Naive thymus-derived CD4-positive, alpha-beta T cell (primary cell): ENCODE measurements at regions not wholly inside any gene's neighbourhood (a gene's known extent, or its start where the extent isn't known, plus 50 kb on each side); places are given as distances from the start of the nearest gene placed in this dataset.
"Not testable (repeated sequence)": the region's sequence is repeated elsewhere in the genome, so short reads cannot be mapped to it uniquely, and the experiment has no call there.

Experiments used
- ATAC-seq: fragments of 150-1000 bp; cut with Tn5 transposase; 2 replicates; pipeline ENCODE4 v1.10.0; 2021; ENCODE audit warnings: mild to moderate bottlenecking, moderate library complexity
- CTCF ChIA-PET: fragments of 350-600 bp; sonication (Branson Sonifier 250); formaldehyde crosslinking; loops from one replicate; lab custom pipeline; 2021; ENCODE audit warnings: antibody characterized with exemption; lab: Charles Lee
- POLR2A ChIA-PET: fragments of 350-600 bp; sonication (Branson Sonifier 250); formaldehyde crosslinking; loops from one replicate; lab custom pipeline; 2021; ENCODE audit warnings: antibody characterized with exemption, inconsistent platforms; lab: Charles Lee
- DNase-seq, 9 donors: peaks; one replicate each; pipeline versions ENCODE4 v3.0.0 to v3.0.0-alpha.2; 2020 to 2022; ENCODE audit warnings: mixed read lengths in 1 of 9
- H3K27ac ChIP-seq: one replicate; pipeline ENCODE4 v1.7.0; 2013; ENCODE audit warnings: mild to moderate bottlenecking, low read depth, low read length, moderate library complexity
- H3K27me3 ChIP-seq, 2 donors: one replicate each; pipeline ENCODE4 v1.7.0; 2013; ENCODE audit warnings: low read length in 2 of 2, mild to moderate bottlenecking in 2 of 2, moderate library complexity in 2 of 2; ENCODE audit not compliant: control insufficient read depth in 2 of 2, insufficient read depth in 2 of 2
- H3K36me3 ChIP-seq, 3 experiments: 1 replicate in 2 of 3; 2 replicates in 1 of 3; pipeline ENCODE4 v1.7.0; 2013; ENCODE audit warnings: low read length in 3 of 3, mild to moderate bottlenecking in 3 of 3, moderate library complexity in 1 of 3; ENCODE audit not compliant: insufficient read depth in 3 of 3, control insufficient read depth in 2 of 3
- H3K4me1 ChIP-seq, 2 donors: one replicate each; pipeline ENCODE4 v1.7.0; 2013; ENCODE audit warnings: low read length in 2 of 2, mild to moderate bottlenecking in 2 of 2, moderate library complexity in 1 of 2; ENCODE audit not compliant: control insufficient read depth in 2 of 2, insufficient read depth in 2 of 2
- H3K4me3 ChIP-seq: 2 replicates; pipeline ENCODE4 v1.7.0; 2013; ENCODE audit warnings: mild to moderate bottlenecking, low read length
- H3K9me3 ChIP-seq, 3 experiments: 1 replicate in 2 of 3; 2 replicates in 1 of 3; pipeline ENCODE4 v1.7.0; 2013; ENCODE audit warnings: low read length in 3 of 3; ENCODE audit not compliant: control insufficient read depth in 2 of 3
- H3K27ac Mint-ChIP-seq, 9 donors: one replicate each; pipeline ENCODE4 v1.8.0; 2020 to 2022; ENCODE audit warnings: mixed read lengths in 9 of 9, mild to moderate bottlenecking in 8 of 9, moderate library complexity in 5 of 9, inconsistent platforms in 2 of 9
- H3K27me3 Mint-ChIP-seq, 5 donors: one replicate each; pipeline ENCODE4 v1.8.0; 2021 to 2022; ENCODE audit warnings: mixed read lengths in 5 of 5, mild to moderate bottlenecking in 1 of 5
- H3K36me3 Mint-ChIP-seq, 5 donors: one replicate each; pipeline ENCODE4 v1.8.0; 2020 to 2022; ENCODE audit warnings: mixed read lengths in 5 of 5, mild to moderate bottlenecking in 3 of 5, inconsistent platforms in 1 of 5
- H3K4me1 Mint-ChIP-seq, 7 donors: one replicate each; pipeline ENCODE4 v1.8.0; 2020 to 2022; ENCODE audit warnings: mixed read lengths in 7 of 7, mild to moderate bottlenecking in 3 of 7, inconsistent platforms in 1 of 7
- H3K4me3 Mint-ChIP-seq, 10 donors: one replicate each; pipeline ENCODE4 v1.8.0; 2020 to 2022; ENCODE audit warnings: mild to moderate bottlenecking in 10 of 10, mixed read lengths in 10 of 10, moderate library complexity in 6 of 10, inconsistent platforms in 2 of 10
- H3K9me3 Mint-ChIP-seq, 11 donors: one replicate each; pipeline ENCODE4 v1.8.0; 2020 to 2022; ENCODE audit warnings: mixed read lengths in 11 of 11, mild to moderate bottlenecking in 4 of 11, inconsistent platforms in 1 of 11, moderate library complexity in 1 of 11
- intact Hi-C, 2 donors: fragments of 100-400 bp; cut with micrococcal nuclease; formaldehyde crosslinking; loops; one replicate each; pipeline ENCODE4 v1.15.1; 2023

GRCh38 chr13:22859411-22859810 lies 321.4 kb upstream of the SGCG start:
- H3K9me3 ChIP-seq, ATAC-seq, H3K9me3 Mint-ChIP-seq, H3K27ac Mint-ChIP-seq, H3K4me1 ChIP-seq, H3K27me3 Mint-ChIP-seq, H3K27me3 ChIP-seq, H3K4me3 ChIP-seq, intact Hi-C loops, H3K4me3 Mint-ChIP-seq, H3K36me3 ChIP-seq, H3K27ac ChIP-seq, H3K36me3 Mint-ChIP-seq, DNase-seq, H3K4me1 Mint-ChIP-seq, POLR2A ChIA-PET: not testable (repeated sequence)
- CTCF ChIA-PET, result interaction anchor here (0.7 kb wide), 1 partner anchor 58 kb away, joined by 3 read pairs; no protein-coding TSS in a partner anchor

- intact Hi-C loops, result no loop called here
- no peak overlapping the region for H3K4me3 Mint-ChIP-seq
These were observed 318.8 kb upstream of the SGCG start for GRCh38 chr13:22861958-22862466.

GRCh38 chr13:22862478-22862877 lies 318.3 kb upstream of the SGCG start:
- intact Hi-C loops, result no loop called here
- Mint-ChIP-seq H3K4me1 (no peaks in the 10 kb centered on the region), H3K4me3 (no peak overlapping the region), H3K27me3 (no peaks in the 10 kb centered on the region), H3K27ac (no peak overlapping the region), H3K9me3 (peaks cover 0 to 6% (median 0%) of the 10 kb centered on the region in 11 donors), H3K36me3 (no peaks in the 10 kb centered on the region)
- no peaks in the 10 kb centered on the region for H3K4me1 ChIP-seq
- ChIA-PET POLR2A (no interaction called here), CTCF (no interaction called here)
- no peaks in the 10 kb centered on the region for H3K9me3 ChIP-seq
- DNase-seq (no peak), ATAC-seq (no peak)
- H3K27me3 ChIP-seq, result no peaks in the 10 kb centered on the region
- no peak overlapping the region for H3K27ac ChIP-seq
- no peaks in the 10 kb centered on the region for H3K36me3 ChIP-seq
- H3K4me3 ChIP-seq, result no peak overlapping the region

More at GRCh38 chr13:22861958-22862466, 318.8 kb upstream of the SGCG start:
- Histone ChIP-seq H3K27ac (no peak overlapping the region), H3K4me1 (no peaks in the 10 kb centered on the region), H3K36me3 (no peaks in the 10 kb centered on the region), H3K27me3 (no peaks in the 10 kb centered on the region), H3K9me3 (no peaks in the 10 kb centered on the region), H3K4me3 (no peak overlapping the region)
- Mint-ChIP-seq H3K4me1 (no peaks in the 10 kb centered on the region), H3K27ac (no peak overlapping the region), H3K27me3 (no peaks in the 10 kb centered on the region), H3K36me3 (no peaks in the 10 kb centered on the region), H3K9me3 (peaks cover 0 to 6% (median 0%) of the 10 kb centered on the region in 11 donors)
- ChIA-PET POLR2A (no interaction called here), CTCF (no interaction called here)
- DNase-seq (no peak), ATAC-seq (no peak)

GRCh38 chr13:22866221-22866620 lies 314.6 kb upstream of the SGCG start:
- Histone ChIP-seq H3K4me3 (no peak overlapping the region), H3K27me3 (no peaks in the 10 kb centered on the region), H3K9me3 (no peaks in the 10 kb centered on the region), H3K4me1 (no peaks in the 10 kb centered on the region), H3K27ac (no peak overlapping the region), H3K36me3 (no peaks in the 10 kb centered on the region)
- intact Hi-C loops, result no loop called here
- Mint-ChIP-seq H3K4me3 (no peak overlapping the region), H3K9me3 (peaks cover 0 to 9% (median 0%) of the 10 kb centered on the region in 11 donors), H3K27me3 (no peaks in the 10 kb centered on the region), H3K27ac (no peak overlapping the region), H3K4me1 (no peaks in the 10 kb centered on the region), H3K36me3 (no peaks in the 10 kb centered on the region)
- ATAC-seq (no peak), DNase-seq (no peak)
- POLR2A ChIA-PET, result no interaction called here
- CTCF ChIA-PET, result no interaction called here

- intact Hi-C loops, result no loop called here
- peaks cover 0 to 22% (median 5%) of the 10 kb centered on the region in 11 donors for H3K9me3 Mint-ChIP-seq
- DNase-seq, result no peak
- no peak overlapping the region for H3K4me3 Mint-ChIP-seq
- H3K27ac Mint-ChIP-seq, result no peak overlapping the region
- Histone ChIP-seq H3K36me3 (no peaks in the 10 kb centered on the region), H3K9me3 (no peaks in the 10 kb centered on the region), H3K27me3 (no peaks in the 10 kb centered on the region), H3K4me1 (no peaks in the 10 kb centered on the region), H3K27ac (no peak overlapping the region), H3K4me3 (no peak overlapping the region)
- no peaks in the 10 kb centered on the region for H3K4me1 Mint-ChIP-seq
- H3K27me3 Mint-ChIP-seq, result peaks cover 0 to 15% (median 0%) of the 10 kb centered on the region in 5 donors
- no peak for ATAC-seq
- ChIA-PET POLR2A (no interaction called here), CTCF (no interaction called here)
- peaks cover 0 to 3% (median 0%) of the 10 kb centered on the region in 5 donors for H3K36me3 Mint-ChIP-seq
These were observed 309.5 kb upstream of the SGCG start for GRCh38 chr13:22871231-22871630.

- peaks cover 0 to 15% (median 0%) of the 10 kb centered on the region in 5 donors for H3K27me3 Mint-ChIP-seq
- H3K27ac Mint-ChIP-seq, result no peak overlapping the region
- ATAC-seq (no peak), DNase-seq (no peak)
- H3K27me3 ChIP-seq, result no peaks in the 10 kb centered on the region
- ChIA-PET POLR2A (no interaction called here), CTCF (no interaction called here)
- H3K4me1 ChIP-seq, result no peaks in the 10 kb centered on the region
- H3K4me3 Mint-ChIP-seq, result no peak overlapping the region
- no peaks in the 10 kb centered on the region for H3K36me3 ChIP-seq
- H3K4me1 Mint-ChIP-seq, result no peaks in the 10 kb centered on the region
- H3K9me3 ChIP-seq, result no peaks in the 10 kb centered on the region
- peaks cover 0 to 22% (median 5%) of the 10 kb centered on the region in 11 donors for H3K9me3 Mint-ChIP-seq
- peaks cover 0 to 3% (median 0%) of the 10 kb centered on the region in 5 donors for H3K36me3 Mint-ChIP-seq
- intact Hi-C loops, result no loop called here
- H3K4me3 ChIP-seq, result no peak overlapping the region
- no peak overlapping the region for H3K27ac ChIP-seq
These were observed 305.9 kb upstream of the SGCG start for GRCh38 chr13:22874839-22875238.

GRCh38 chr13:22877421-22877820 lies 303.4 kb upstream of the SGCG start:
- peaks cover 0 to 3% (median 0%) of the 10 kb centered on the region in 5 donors for H3K36me3 Mint-ChIP-seq
- no peaks in the 10 kb centered on the region for H3K36me3 ChIP-seq
- H3K9me3 Mint-ChIP-seq, result peaks cover 0 to 11% (median 3%) of the 10 kb centered on the region in 11 donors
- H3K27ac Mint-ChIP-seq, result no peak overlapping the region
- no peak overlapping the region for H3K4me3 Mint-ChIP-seq
- DNase-seq, result no peak
- no peak overlapping the region for H3K4me3 ChIP-seq
- intact Hi-C loops, result no loop called here
- no peaks in the 10 kb centered on the region for H3K9me3 ChIP-seq
- H3K27me3 Mint-ChIP-seq, result peaks cover 0 to 13% (median 0%) of the 10 kb centered on the region in 5 donors
- H3K27me3 ChIP-seq, result no peaks in the 10 kb centered on the region
- ATAC-seq, result no peak
- H3K27ac ChIP-seq, result no peak overlapping the region
- H3K4me1 Mint-ChIP-seq, result no peaks in the 10 kb centered on the region
- POLR2A ChIA-PET, result no interaction called here
- H3K4me1 ChIP-seq, result no peaks in the 10 kb centered on the region
- CTCF ChIA-PET, result no interaction called here
